ENCODE measurements at regions not wholly inside any gene's neighbourhood (a gene's known extent, or its start where the extent isn't known, plus 50 kb on each side); places are given as distances from the start of the nearest gene placed in this dataset.
A peak's percentile ranks its signal among the peaks of the same experiment; 100 is the strongest.

GRCh38 chr3:8205881-8206280 is 295.7 kb upstream of the LMCD1 start:
- Histone ChIP-seq H3K4me1 (ENCODE audit: insufficient read depth, low read length, poor library complexity, severe bottlenecking) (peaks cover 39% of the 10 kb centered on the region), H3K9me3 (ENCODE audit: low read depth, low read length, poor library complexity, severe bottlenecking) (no peaks in the 10 kb centered on the region), H3K36me3 (ENCODE audit: insufficient read depth, low read length, poor library complexity, severe bottlenecking) (no peaks in the 10 kb centered on the region), H3K4me3 (ENCODE audit: low read depth, low read length, poor library complexity, severe bottlenecking) (no peak overlapping the region), H3K27me3 (replicated peaks; ENCODE audit: insufficient read depth, low read depth, low read length, poor library complexity) (no peaks in the 10 kb centered on the region), H3K27ac (ENCODE audit: low read depth, low read length, poor library complexity, severe bottlenecking) (peak overlapping the region; percentile 62)
- DNase-seq (ENCODE audit: low spot score) = no peak
- no peak for TF ChIP-seq CTCF (conservative IDR thresholded peaks at IDR 0.05; ENCODE audit: low read depth, low read length)
- no peak for TF ChIP-seq EZH2 (IDR thresholded peaks at IDR 0.05; ENCODE audit: borderline replicate concordance, low read depth, low read length, poor library complexity, severe bottlenecking)
- CTCF ChIA-PET = no interaction called here
- POLR2A ChIA-PET (ENCODE audit: low non-redundant PET) = no interaction called here
- no TSS peak for BruUV-seq (replicated peaks)
- intact Hi-C loops (cut with micrococcal nuclease; ENCODE audit: unreplicated experiment) = no loop called here

GRCh38 chr3:8206971-8207617 is 294.5 kb upstream of the LMCD1 start:
- no peaks in the 10 kb centered on the region for H3K9me3 ChIP-seq (ENCODE audit: low read depth, low read length, poor library complexity, severe bottlenecking)
- ChIA-PET CTCF (no interaction called here), POLR2A (ENCODE audit: low non-redundant PET) (no interaction called here)
- H3K36me3 ChIP-seq (ENCODE audit: insufficient read depth, low read length, poor library complexity, severe bottlenecking) = no peaks in the 10 kb centered on the region
- H3K4me1 ChIP-seq (ENCODE audit: insufficient read depth, low read length, poor library complexity, severe bottlenecking) = peaks cover 32% of the 10 kb centered on the region
- peak; percentile 15 for DNase-seq (ENCODE audit: low spot score)
- H3K4me3 ChIP-seq (ENCODE audit: low read depth, low read length, poor library complexity, severe bottlenecking) = no peak overlapping the region
- no peaks in the 10 kb centered on the region for H3K27me3 ChIP-seq (replicated peaks; ENCODE audit: insufficient read depth, low read depth, low read length, poor library complexity)
- no peak overlapping the region for H3K27ac ChIP-seq (ENCODE audit: low read depth, low read length, poor library complexity, severe bottlenecking)
- TF ChIP-seq CTCF (conservative IDR thresholded peaks at IDR 0.05; ENCODE audit: low read depth, low read length) (no peak), EZH2 (IDR thresholded peaks at IDR 0.05; ENCODE audit: borderline replicate concordance, low read depth, low read length, poor library complexity, severe bottlenecking) (no peak)
- intact Hi-C loops (cut with micrococcal nuclease; ENCODE audit: unreplicated experiment) = no loop called here
- no TSS peak for BruUV-seq (replicated peaks)

GRCh38 chr3:8210882-8211341 is 290.7 kb upstream of the LMCD1 start:
- intact Hi-C loops (cut with micrococcal nuclease; ENCODE audit: unreplicated experiment) = no loop called here
- Histone ChIP-seq H3K27me3 (replicated peaks; ENCODE audit: insufficient read depth, low read depth, low read length, poor library complexity) (no peaks in the 10 kb centered on the region), H3K4me3 (ENCODE audit: low read depth, low read length, poor library complexity, severe bottlenecking) (no peak overlapping the region), H3K36me3 (ENCODE audit: insufficient read depth, low read length, poor library complexity, severe bottlenecking) (no peaks in the 10 kb centered on the region), H3K27ac (ENCODE audit: low read depth, low read length, poor library complexity, severe bottlenecking) (no peak overlapping the region), H3K4me1 (ENCODE audit: insufficient read depth, low read length, poor library complexity, severe bottlenecking) (peaks cover 25% of the 10 kb centered on the region), H3K9me3 (ENCODE audit: low read depth, low read length, poor library complexity, severe bottlenecking) (no peaks in the 10 kb centered on the region)
- DNase-seq (ENCODE audit: low spot score) = no peak
- CTCF ChIA-PET = no interaction called here
- TF ChIP-seq CTCF (conservative IDR thresholded peaks at IDR 0.05; ENCODE audit: low read depth, low read length) (no peak), EZH2 (IDR thresholded peaks at IDR 0.05; ENCODE audit: borderline replicate concordance, low read depth, low read length, poor library complexity, severe bottlenecking) (no peak)
- no TSS peak for BruUV-seq (replicated peaks)
- POLR2A ChIA-PET (ENCODE audit: low non-redundant PET) = no interaction called here

All from A673 (cell line).